HG03135 (cell line): ENCODE measurements at regions not wholly inside any gene's neighbourhood (a gene's known extent, or its start where the extent isn't known, plus 50 kb on each side); places are given as distances from the start of the nearest gene placed in this dataset.

ENCODE experiments used
- ATAC-seq: cut with Tn5 transposase; IDR thresholded peaks from one replicate; pipeline ENCODE4 v1.9.1; 2021; ENCODE audit warnings: mild to moderate bottlenecking, moderate library complexity; ENCODE audit not compliant: unreplicated experiment

- ATAC-seq, result no peak
Observed at GRCh38 chr11:28657378-28658030, 549.3 kb downstream of the METTL15 start.

DNA sequence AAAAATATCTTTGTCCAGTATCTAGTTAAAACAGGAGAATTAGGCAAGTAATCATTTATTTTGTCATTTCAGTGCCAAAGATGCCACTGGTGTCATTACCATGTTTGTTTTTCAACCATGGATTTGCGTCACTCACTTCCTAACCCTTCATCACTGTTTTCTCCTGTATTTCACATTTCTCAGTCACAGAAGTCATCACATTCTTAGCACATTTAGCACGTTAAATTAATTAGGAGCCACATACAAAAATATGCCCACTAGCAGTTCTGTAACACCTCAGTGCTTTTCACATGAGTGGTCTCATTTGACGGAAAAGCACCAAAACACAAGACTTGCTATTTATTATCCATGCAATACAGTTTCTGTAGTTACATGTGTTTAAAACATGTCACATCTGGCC lies 546.0 kb downstream of the METTL15 start:
- ATAC-seq, result no peak

- no peak for ATAC-seq
Observed at GRCh38 chr11:28649922-28650321, 541.7 kb downstream of the METTL15 start.

DNA sequence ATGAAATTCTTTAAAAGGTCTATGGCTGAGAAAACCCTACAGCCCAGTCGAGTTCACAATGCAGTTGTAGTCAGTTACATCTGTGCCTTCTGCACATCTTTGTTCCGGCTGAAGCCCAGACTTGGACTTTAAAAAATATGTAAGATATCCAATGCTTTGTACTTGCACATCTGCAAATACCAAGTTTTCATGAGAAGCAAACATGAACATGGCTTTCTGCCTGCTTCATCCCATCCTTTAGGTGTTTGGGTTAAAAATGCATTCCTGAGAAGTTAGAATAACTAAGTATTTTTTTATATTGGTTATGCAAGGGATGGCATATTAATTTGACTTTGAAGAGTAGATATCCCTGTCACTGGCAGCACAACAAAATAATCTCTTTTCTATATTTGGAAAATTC lies 528.4 kb downstream of the METTL15 start:
- no peak for ATAC-seq

DNA sequence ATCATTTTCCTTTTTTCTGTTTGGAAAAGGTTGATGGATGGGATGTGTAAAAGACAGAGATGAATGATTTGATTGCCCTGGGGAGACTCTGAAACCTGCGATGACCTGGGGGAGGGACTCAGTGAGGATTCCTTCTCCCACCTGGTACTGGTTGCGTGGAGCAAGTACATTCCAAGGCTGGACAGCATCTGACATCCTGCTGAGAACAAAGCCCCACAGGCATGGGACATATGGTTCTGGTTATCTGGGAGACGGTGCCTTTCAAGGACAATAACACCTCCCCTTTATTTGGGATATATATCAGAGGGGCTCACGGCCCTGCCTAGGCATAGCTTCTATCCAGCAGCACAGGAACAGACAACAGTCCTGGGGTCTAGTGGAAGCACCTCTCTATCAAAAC lies 527.8 kb downstream of the METTL15 start:
- no peak for ATAC-seq

GRCh38 chr11:28632338-28632737 lies 524.1 kb downstream of the METTL15 start:
- no peak for ATAC-seq

- no peak for ATAC-seq
Observed at GRCh38 chr11:28631148-28631547, 523.0 kb downstream of the METTL15 start.

DNA sequence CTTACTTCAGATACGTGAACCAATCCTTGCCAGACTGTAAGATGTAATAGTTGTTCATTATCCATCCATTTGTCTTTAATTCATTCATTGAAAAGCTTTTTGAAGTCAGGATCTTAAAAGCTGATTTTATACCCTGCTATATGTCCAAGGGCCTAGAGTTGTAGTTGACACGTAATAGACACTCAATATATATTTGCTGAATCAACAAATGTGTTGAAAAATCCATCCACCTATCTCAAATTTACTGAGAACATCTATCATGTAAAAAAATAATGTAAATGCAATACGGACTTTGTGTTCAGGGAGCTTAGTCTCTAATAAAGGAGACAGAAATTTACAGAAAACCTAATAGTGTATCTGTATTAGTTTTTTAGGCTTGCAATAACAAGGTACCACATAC lies 521.0 kb downstream of the METTL15 start:
- no peak for ATAC-seq

DNA sequence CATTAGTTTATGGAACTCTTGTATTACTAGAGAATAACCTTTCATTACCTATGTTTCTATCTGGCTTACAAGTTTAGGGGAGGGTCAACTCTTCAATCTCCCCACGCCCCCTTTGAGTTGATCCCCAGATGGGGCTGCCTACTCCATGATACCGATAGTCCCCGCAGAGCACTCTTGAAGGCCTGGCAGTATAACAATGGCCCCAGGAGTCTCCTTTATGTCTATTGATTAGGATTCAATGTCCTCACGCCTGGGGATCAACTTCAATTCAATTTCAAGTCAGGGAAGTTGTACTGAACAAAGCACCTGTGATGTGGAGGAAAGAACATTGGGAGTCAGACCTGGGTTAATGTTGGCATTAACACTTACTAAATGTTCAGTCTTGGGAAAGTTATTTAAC lies 520.2 kb downstream of the METTL15 start:
- no peak for ATAC-seq

GRCh38 chr11:28627690-28628255 lies 519.6 kb downstream of the METTL15 start:
- no peak for ATAC-seq

GRCh38 chr11:28625532-28625931 lies 517.3 kb downstream of the METTL15 start:
- ATAC-seq, result no peak

DNA sequence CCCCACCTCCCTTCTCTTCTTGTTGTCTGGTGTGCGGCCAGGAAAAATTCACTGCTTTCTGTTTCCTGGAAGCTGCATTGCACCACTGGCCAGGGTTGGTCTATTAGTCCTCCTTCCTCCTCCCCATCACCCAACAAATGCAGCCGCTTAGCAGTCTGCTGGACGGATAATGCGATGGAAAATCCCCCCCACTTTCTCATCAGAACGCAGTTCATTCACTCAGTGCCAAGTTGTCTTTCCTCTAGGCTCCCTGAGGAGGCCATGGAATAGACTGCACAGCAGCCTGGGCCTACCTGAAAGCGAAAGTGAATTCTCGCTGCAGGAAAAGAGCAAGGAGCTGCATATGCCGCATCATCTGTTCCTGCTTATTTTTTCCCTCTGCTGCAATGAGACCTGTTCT lies 513.6 kb downstream of the METTL15 start:
- no peak for ATAC-seq

DNA sequence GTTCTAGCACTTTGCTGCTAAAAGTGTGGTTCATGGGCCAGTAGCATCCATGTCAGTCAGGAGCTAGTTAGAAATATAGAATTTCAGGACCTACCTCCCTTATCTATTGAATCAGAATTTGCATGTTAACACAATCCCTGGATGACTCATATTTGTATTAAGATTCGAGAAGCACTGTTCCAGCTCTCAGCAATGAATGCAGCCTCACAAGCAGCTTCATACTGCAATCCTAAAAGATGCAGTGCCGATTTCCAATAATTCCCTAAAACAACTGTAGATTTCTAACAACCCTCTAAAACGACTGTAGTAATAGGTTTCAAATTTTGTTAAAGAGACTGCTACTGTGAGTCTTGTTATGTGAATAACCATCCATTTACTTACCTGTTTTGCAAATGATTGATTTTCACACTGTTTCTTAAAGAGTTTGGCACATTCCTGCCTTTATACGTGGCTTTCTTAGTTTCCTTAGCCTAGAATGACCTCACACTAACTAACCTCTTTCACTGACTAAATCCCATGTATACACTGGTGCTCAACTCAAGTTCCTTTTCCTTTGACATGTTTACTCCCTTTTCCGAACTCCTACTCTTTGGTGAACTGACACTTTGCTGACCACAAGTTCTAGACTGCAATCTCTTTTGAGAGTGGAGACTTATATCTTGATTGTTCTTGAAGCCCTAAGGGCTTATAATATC lies 511.8 kb downstream of the METTL15 start:
- no peak for ATAC-seq

DNA sequence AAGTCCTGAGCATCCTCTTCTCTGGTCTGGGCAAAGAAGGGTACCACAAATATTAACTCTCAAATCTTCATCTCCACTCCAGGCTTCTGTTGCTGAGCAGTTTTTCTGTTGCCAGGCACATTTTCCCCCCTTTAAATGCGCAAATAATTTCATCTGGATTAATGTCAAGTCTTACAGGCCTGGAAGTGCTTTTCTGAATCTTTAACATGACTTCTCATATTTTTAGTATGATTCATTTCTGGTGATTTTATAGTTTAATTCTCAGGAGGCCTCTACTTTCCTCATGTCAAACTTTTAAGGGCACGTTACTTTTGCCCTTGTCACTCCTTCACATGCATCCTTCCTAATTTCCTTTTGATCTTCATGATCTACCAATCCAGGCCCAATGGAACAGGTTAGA lies 510.2 kb downstream of the METTL15 start:
- ATAC-seq, result no peak

- ATAC-seq, result no peak
Observed at GRCh38 chr11:28616160-28616965, 508.2 kb downstream of the METTL15 start.

DNA sequence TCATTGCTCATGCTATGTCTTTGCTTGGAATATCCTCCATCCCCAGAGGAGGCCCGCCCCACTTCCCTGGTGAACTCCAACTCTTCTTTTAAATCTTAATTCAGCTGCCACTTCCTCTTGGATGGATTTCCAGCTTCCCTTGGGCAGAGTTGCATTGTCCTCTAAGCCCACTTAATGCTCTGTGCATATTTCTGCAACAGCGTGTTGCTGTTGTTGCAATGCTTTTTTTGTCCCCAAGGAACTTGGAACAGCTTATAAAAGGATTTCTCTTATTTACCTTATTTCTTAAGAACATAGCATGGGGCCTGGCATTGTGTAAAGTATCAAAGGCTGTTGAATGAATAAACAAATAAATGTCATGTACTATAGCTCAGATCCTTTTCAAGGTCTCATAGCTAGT lies 507.4 kb downstream of the METTL15 start:
- ATAC-seq, result no peak

GRCh38 chr11:28606930-28607329 lies 498.7 kb downstream of the METTL15 start:
- ATAC-seq, result no peak

DNA sequence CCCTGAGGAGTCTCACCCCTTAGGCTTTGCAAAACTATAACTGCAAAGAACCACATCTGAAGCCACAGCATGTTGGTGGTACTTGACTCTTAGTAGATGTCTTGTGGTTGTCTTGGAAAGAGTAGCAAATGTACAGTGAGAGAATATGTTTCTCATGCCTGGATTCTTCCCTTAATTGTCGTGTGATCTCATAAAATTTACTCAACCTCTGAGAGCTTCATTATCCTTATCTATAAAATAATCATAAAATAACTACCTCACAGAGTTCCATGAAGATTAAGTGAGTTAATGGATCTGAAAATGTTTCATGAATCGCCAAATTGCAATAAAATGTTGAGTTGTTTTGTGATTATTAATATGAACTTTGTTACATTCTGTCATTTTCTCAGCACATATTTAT lies 491.5 kb downstream of the METTL15 start:
- ATAC-seq, result no peak

GRCh38 chr11:28598531-28598930 lies 490.3 kb downstream of the METTL15 start:
- ATAC-seq, result no peak

DNA sequence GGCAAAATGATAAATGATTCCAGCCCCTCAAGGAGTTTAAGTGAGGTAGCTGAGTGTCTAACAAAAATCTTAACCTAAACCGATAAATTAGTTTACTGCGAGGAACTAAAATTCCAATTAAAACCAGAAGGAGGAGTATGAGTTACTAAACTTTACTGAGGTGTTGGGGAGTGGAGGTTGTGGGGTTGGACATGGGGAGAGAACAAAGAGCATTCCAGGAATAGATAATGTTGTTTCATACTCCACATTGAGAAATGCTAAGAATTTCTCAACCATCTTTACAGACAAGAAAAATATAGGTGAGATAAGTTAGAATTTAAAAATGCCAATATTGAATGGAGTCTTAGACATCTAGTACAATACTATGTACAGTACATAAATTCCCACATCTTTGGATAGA lies 488.6 kb downstream of the METTL15 start:
- no peak for ATAC-seq

- ATAC-seq, result no peak
Observed at GRCh38 chr11:28592141-28592540, 484.0 kb downstream of the METTL15 start.

- ATAC-seq, result no peak
Observed at GRCh38 chr11:28584992-28585391, 476.8 kb downstream of the METTL15 start.
